GM12865 (cell line): ENCODE measurements at regions not wholly inside any gene's neighbourhood (a gene's known extent, or its start where the extent isn't known, plus 50 kb on each side); places are given as distances from the start of the nearest gene placed in this dataset.

ENCODE experiments used
- DNase-seq: peaks from one replicate; pipeline ENCODE4 v3.0.0; 2010; ENCODE audit warnings: low read depth
- H3K4me3 ChIP-seq: 2 replicates; pipeline ENCODE4 v1.5.1; 2011; ENCODE audit warnings: mild to moderate bottlenecking, low read depth, low read length, control low read depth
- CTCF ChIP-seq: IDR thresholded peaks from 2 replicates; pipeline ENCODE4 v1.5.1; 2011; ENCODE audit warnings: low read length, control low read depth, low read depth, inconsistent platforms; ENCODE audit not compliant: insufficient read depth; ENCODE audit errors: missing control alignments

- no peak overlapping the region for H3K4me3 ChIP-seq
- no peak for DNase-seq
- TF ChIP-seq CTCF = no peak
Measured at GRCh38 chr14:98244966-98245569, 1026.9 kb downstream of the BCL11B start.

GRCh38 chr14:98249057-98249456, 1022.9 kb downstream of the BCL11B start:
- no peak for TF ChIP-seq CTCF
- H3K4me3 ChIP-seq = no peak overlapping the region
- DNase-seq = no peak

GRCh38 chr14:98249476-98249875, 1022.5 kb downstream of the BCL11B start:
- DNase-seq = no peak
- TF ChIP-seq CTCF = no peak

GRCh38 chr14:98252820-98253219, 1019.2 kb downstream of the BCL11B start:
- no peak for TF ChIP-seq CTCF
- H3K4me3 ChIP-seq = no peak overlapping the region
- DNase-seq = no peak

More at GRCh38 chr14:98249476-98249875, 1022.5 kb downstream of the BCL11B start:
- H3K4me3 ChIP-seq = no peak overlapping the region

GRCh38 chr14:98259881-98260280, 1012.1 kb downstream of the BCL11B start:
- no peak for TF ChIP-seq CTCF
- DNase-seq = no peak
- H3K4me3 ChIP-seq = no peak overlapping the region

GRCh38 chr14:98262566-98262965, 1009.4 kb downstream of the BCL11B start:
- DNase-seq = no peak
- H3K4me3 ChIP-seq = no peak overlapping the region
- no peak for TF ChIP-seq CTCF

- H3K4me3 ChIP-seq = no peak overlapping the region
- DNase-seq = no peak
- no peak for TF ChIP-seq CTCF
Measured at GRCh38 chr14:98269533-98269932, 1002.5 kb downstream of the BCL11B start.
